ENCODE measurements at regions not wholly inside any gene's neighbourhood (a gene's known extent, or its start where the extent isn't known, plus 50 kb on each side); places are given as distances from the start of the nearest gene placed in this dataset.

DNA sequence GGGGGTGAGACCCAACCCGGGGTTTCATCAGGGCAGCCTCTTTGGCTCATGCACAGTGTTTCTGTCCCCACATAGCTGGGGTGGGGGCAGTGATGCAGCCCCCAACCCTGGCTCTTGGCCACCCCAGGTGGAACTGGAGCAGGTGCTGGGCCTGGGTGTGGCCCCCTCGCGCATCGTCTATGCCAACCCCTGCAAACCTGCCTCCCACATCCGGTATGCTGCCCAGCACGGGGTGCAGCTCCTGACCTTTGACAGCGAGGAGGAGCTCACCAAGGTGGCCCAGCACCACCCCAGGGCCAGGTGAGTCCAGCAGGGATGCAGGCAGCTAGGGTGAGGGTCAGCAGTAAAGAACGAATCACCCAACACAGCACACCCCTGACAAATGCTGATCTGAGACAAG, 72.3 kb upstream of the TINAGL1 start:
- Mint-ChIP-seq H3K27ac (no peak overlapping the region), H3K27me3 (ENCODE audit: low read depth) (peaks cover 4% of the 10 kb centered on the region; the same call in 1 of the 2 replicates), H3K4me3 (no peak overlapping the region), H3K9me3 (no peaks in the 10 kb centered on the region), H3K36me3 (no peaks in the 10 kb centered on the region), H3K4me1 (peaks cover 38% of the 10 kb centered on the region)
- POLR2A ChIA-PET, result no interaction called here
- ATAC-seq, result no peak
- CTCF ChIA-PET, result interaction anchor here (0.5 kb wide), 1 partner anchor 114 kb away, joined by 3 read pairs; no protein-coding TSS in a partner anchor
- no peak for TF ChIP-seq ZNF317 (CRISPR knock-in tag; IDR thresholded peaks at IDR 0.05; ENCODE audit: borderline replicate concordance, low read depth)
- DNase-seq (ENCODE audit: low spot score), result no peak

DNA sequence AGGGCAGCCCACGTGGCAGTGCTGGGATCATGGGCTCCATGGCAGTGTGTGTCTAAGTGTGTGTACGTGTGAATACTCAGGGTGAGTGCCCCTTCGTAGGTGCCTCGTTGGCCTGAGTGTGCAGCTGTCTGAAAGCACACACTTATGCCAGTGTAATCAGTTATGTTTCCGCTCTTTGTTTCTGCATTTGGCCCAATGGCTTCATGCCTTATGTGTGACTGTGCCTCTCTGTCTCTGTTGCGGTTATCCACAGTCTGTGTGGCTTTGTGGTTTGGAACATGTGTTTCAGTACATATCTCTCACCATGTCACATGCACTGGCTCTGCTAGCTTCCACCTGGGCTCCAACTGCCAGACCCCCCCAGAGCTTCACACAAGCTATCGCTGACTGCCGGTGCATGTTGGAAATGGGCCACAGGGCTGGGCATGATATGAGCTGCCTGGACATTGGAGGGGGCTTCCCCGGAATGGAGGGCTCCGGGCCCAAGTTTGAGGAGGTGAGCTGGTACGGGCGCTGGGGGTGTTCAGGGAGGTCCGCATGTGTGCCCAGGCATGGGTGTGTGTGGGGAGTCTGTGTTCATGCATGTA, 70.3 kb upstream of the TINAGL1 start:
- Mint-ChIP-seq H3K36me3 (no peaks in the 10 kb centered on the region), H3K27me3 (ENCODE audit: low read depth) (peaks cover 4% of the 10 kb centered on the region; the same call in 1 of the 2 replicates), H3K9me3 (no peaks in the 10 kb centered on the region), H3K27ac (no peak overlapping the region), H3K4me1 (peaks cover 40% of the 10 kb centered on the region), H3K4me3 (no peak overlapping the region)
- POLR2A ChIA-PET, result no interaction called here
- ATAC-seq (no peak), DNase-seq (ENCODE audit: low spot score) (no peak)
- no peak for TF ChIP-seq TEAD4 (CRISPR knock-in tag; IDR thresholded peaks at IDR 0.05)
- no peak for TF ChIP-seq FOXJ3 (CRISPR knock-in tag; IDR thresholded peaks at IDR 0.05; ENCODE audit: borderline replicate concordance)
- no peak for TF ChIP-seq ZBTB21 (CRISPR knock-in tag; IDR thresholded peaks at IDR 0.05; ENCODE audit: borderline replicate concordance)
- TF ChIP-seq, protein P1, sequence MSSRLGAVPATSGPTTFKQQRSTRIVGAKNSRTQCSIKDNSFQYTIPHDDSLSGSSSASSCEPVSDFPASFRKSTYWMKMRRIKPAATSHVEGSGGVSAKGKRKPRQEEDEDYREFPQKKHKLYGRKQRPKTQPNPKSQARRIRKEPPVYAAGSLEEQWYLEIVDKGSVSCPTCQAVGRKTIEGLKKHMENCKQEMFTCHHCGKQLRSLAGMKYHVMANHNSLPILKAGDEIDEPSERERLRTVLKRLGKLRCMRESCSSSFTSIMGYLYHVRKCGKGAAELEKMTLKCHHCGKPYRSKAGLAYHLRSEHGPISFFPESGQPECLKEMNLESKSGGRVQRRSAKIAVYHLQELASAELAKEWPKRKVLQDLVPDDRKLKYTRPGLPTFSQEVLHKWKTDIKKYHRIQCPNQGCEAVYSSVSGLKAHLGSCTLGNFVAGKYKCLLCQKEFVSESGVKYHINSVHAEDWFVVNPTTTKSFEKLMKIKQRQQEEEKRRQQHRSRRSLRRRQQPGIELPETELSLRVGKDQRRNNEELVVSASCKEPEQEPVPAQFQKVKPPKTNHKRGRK (CRISPR knock-in tag; IDR thresholded peaks at IDR 0.05; ENCODE audit: borderline replicate concordance), result no peak
- CTCF ChIA-PET, result interaction anchor here (1.1 kb wide), 1 partner anchor 43 kb away, joined by 5 read pairs; no protein-coding TSS in a partner anchor

DNA sequence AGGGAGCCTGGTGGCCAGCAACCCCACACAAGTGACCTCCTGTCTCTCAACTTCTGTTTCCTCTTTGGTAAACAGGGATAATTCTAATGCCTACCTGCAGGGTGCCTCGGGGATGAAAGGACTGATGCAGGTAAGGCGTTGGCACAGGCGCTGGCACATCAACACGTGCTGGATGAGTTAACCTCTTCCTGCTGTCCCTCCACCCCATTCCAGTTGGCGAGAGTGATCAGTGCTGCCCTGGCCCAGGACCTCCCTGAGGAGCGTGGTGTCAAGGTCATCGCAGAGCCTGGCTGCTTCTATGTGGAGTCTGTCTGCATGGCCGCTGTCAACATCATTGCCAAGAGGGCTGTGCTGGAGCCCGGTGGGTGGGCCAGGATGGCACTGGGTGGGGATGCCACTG, 69.1 kb upstream of the TINAGL1 start:
- H3K4me3 Mint-ChIP-seq, result no peak overlapping the region
- no peak overlapping the region for H3K27ac Mint-ChIP-seq
- TF ChIP-seq GTF2I (CRISPR knock-in tag; conservative IDR thresholded peaks at IDR 0.05) (no peak), PRRX2 (CRISPR knock-in tag; IDR thresholded peaks at IDR 0.05) (no peak), MYBL2 (CRISPR knock-in tag; IDR thresholded peaks at IDR 0.05) (no peak), SMAD3 (CRISPR knock-in tag; IDR thresholded peaks at IDR 0.05; ENCODE audit: borderline replicate concordance) (no peak), TEAD4 (CRISPR knock-in tag; IDR thresholded peaks at IDR 0.05) (no peak), TEAD1 (CRISPR knock-in tag; IDR thresholded peaks at IDR 0.05) (no peak), ESRRA (CRISPR knock-in tag; IDR thresholded peaks at IDR 0.05; ENCODE audit: borderline replicate concordance) (no peak), GRHL2 (CRISPR knock-in tag; IDR thresholded peaks at IDR 0.05; ENCODE audit: insufficient replicate concordance, severe bottlenecking) (no peak), ZNF138 (CRISPR knock-in tag; conservative IDR thresholded peaks at IDR 0.05) (no peak)
- TF ChIP-seq, protein P2, sequence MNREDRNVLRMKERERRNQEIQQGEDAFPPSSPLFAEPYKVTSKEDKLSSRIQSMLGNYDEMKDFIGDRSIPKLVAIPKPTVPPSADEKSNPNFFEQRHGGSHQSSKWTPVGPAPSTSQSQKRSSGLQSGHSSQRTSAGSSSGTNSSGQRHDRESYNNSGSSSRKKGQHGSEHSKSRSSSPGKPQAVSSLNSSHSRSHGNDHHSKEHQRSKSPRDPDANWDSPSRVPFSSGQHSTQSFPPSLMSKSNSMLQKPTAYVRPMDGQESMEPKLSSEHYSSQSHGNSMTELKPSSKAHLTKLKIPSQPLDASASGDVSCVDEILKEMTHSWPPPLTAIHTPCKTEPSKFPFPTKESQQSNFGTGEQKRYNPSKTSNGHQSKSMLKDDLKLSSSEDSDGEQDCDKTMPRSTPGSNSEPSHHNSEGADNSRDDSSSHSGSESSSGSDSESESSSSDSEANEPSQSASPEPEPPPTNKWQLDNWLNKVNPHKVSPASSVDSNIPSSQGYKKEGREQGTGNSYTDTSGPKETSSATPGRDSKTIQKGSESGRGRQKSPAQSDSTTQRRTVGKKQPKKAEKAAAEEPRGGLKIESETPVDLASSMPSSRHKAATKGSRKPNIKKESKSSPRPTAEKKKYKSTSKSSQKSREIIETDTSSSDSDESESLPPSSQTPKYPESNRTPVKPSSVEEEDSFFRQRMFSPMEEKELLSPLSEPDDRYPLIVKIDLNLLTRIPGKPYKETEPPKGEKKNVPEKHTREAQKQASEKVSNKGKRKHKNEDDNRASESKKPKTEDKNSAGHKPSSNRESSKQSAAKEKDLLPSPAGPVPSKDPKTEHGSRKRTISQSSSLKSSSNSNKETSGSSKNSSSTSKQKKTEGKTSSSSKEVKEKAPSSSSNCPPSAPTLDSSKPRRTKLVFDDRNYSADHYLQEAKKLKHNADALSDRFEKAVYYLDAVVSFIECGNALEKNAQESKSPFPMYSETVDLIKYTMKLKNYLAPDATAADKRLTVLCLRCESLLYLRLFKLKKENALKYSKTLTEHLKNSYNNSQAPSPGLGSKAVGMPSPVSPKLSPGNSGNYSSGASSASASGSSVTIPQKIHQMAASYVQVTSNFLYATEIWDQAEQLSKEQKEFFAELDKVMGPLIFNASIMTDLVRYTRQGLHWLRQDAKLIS (CRISPR knock-in tag; IDR thresholded peaks at IDR 0.05; ENCODE audit: borderline replicate concordance), result no peak
- TF ChIP-seq, protein P3, sequence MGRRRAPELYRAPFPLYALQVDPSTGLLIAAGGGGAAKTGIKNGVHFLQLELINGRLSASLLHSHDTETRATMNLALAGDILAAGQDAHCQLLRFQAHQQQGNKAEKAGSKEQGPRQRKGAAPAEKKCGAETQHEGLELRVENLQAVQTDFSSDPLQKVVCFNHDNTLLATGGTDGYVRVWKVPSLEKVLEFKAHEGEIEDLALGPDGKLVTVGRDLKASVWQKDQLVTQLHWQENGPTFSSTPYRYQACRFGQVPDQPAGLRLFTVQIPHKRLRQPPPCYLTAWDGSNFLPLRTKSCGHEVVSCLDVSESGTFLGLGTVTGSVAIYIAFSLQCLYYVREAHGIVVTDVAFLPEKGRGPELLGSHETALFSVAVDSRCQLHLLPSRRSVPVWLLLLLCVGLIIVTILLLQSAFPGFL (CRISPR knock-in tag; IDR thresholded peaks at IDR 0.05; ENCODE audit: borderline replicate concordance), result no peak
- ChIA-PET CTCF (interaction anchor here (1.0 to 1.1 kb wide), 4 partner anchors 10 to 727 kb away, joined by 3 to 7 read pairs (median 4); no protein-coding TSS in a partner anchor), POLR2A (no interaction called here)
- H3K9me3 Mint-ChIP-seq, result no peaks in the 10 kb centered on the region
- H3K4me1 Mint-ChIP-seq, result peaks cover 39% of the 10 kb centered on the region
- ATAC-seq (no peak), DNase-seq (ENCODE audit: low spot score) (no peak)
- H3K27me3 Mint-ChIP-seq (ENCODE audit: low read depth), result no peaks in the 10 kb centered on the region
- no peaks in the 10 kb centered on the region for H3K36me3 Mint-ChIP-seq

Data from WTC11 (cell line).